HepG2 (cell line): ENCODE measurements at regions not wholly inside any gene's neighbourhood (a gene's known extent, or its start where the extent isn't known, plus 50 kb on each side); places are given as distances from the start of the nearest gene placed in this dataset.

Experiments
- ATAC-seq: fragments of 200-7000 bp; cut with Tn5 transposase; 3 replicates; pipeline ENCODE4 v1.9.1; 2020; ENCODE audit warnings: mild to moderate bottlenecking, moderate library complexity
- BruUV-seq: library from RNA; stranded (reverse); fragments of 400-500 nt; replicated peaks from 2 replicates; lab custom pipeline; 2021; lab: Mats Ljungman, UMichigan
- CTCF ChIA-PET: fragments of 300-600 bp; formaldehyde crosslinking; extraction: SDS; loops from one replicate; lab custom pipeline; 2021; ENCODE audit warnings: low total read pairs, inconsistent platforms, low intra/inter-chr PET ratio; lab: Yijun Ruan, JAX
- POLR2A ChIA-PET: fragments of 350-600 bp; sonication (Branson Sonifier 250); formaldehyde crosslinking; loops from one replicate; lab custom pipeline; 2020; ENCODE audit warnings: antibody characterized with exemption, inconsistent platforms; lab: Yijun Ruan, JAX
- DNase-seq: peaks from one replicate; pipeline ENCODE4 v3.0.0-alpha.2; 2015; ENCODE audit warnings: low spot score
- FAIRE-seq: peaks from 3 replicates; lab custom pipeline; 2011; peaks lifted over from hg19 to GRCh38; lab: Jason Lieb, UNC
- H2AFZ ChIP-seq: one replicate; pipeline ENCODE4 v1.6.1; 2011; ENCODE audit warnings: low read length, inconsistent platforms
- H3K27ac ChIP-seq: fragments of 300-600 bp; 3 replicates; pipeline ENCODE4 v1.8.0; 2011; ENCODE audit warnings: mixed run types, mild to moderate bottlenecking, mixed read lengths, low read length, inconsistent platforms; ENCODE audit not compliant: insufficient read depth; ENCODE audit errors: extremely low read length
- H3K27me3 ChIP-seq, 2 experiments: fragments of 200-600 bp in 1 of 2; 2 replicates in 1 of 2; 3 replicates in 1 of 2; pipeline versions ENCODE4 v1.6.0 to v1.8.0; 2011; ENCODE audit warnings: low read length in 2 of 2, mild to moderate bottlenecking in 2 of 2, moderate library complexity in 2 of 2, inconsistent platforms in 1 of 2; ENCODE audit not compliant: insufficient read depth in 2 of 2, control insufficient read depth in 1 of 2
- H3K36me3 ChIP-seq, 2 experiments: fragments of 200-600 bp in 1 of 2; replicated peaks in 1 of 2; 2 replicates in 1 of 2; 3 replicates in 1 of 2; pipeline versions ENCODE4 v1.5.1 to v1.8.0; 2011; ENCODE audit warnings: low read length in 2 of 2, inconsistent platforms in 1 of 2; ENCODE audit not compliant: insufficient read depth in 2 of 2, control insufficient read depth in 1 of 2
- H3K4me1 ChIP-seq: 2 replicates; pipeline ENCODE4 v1.5.1; 2012; ENCODE audit warnings: low read length, inconsistent platforms; ENCODE audit not compliant: insufficient read depth
- H3K4me2 ChIP-seq: 2 replicates; pipeline ENCODE4 v1.6.0; 2011; ENCODE audit warnings: low read depth, low read length, inconsistent platforms
- H3K4me3 ChIP-seq, 3 experiments: fragments of 200-600 bp in 1 of 3; sonication (generic), shearing (Covaris generic) in 1 of 3; replicated peaks in 1 of 3; 2 replicates each; pipeline ENCODE4 v1.5.1; 2011 to 2016; ENCODE audit warnings: low read length in 3 of 3, inconsistent platforms in 2 of 3, low read depth in 2 of 3, mild to moderate bottlenecking in 2 of 3, control low read depth in 1 of 3, mixed read lengths in 1 of 3; ENCODE audit not compliant: insufficient read depth in 1 of 3
- H3K79me2 ChIP-seq: one replicate; pipeline ENCODE4 v1.6.1; 2011; ENCODE audit warnings: low read length, inconsistent platforms; ENCODE audit not compliant: insufficient read depth
- H3K9ac ChIP-seq: 2 replicates; pipeline ENCODE4 v1.6.0; 2011; ENCODE audit warnings: mild to moderate bottlenecking, low read depth, low read length, inconsistent platforms; ENCODE audit not compliant: insufficient read depth
- H3K9me3 ChIP-seq: 2 replicates; pipeline ENCODE4 v1.5.1; 2012; ENCODE audit warnings: mild to moderate bottlenecking, low read length
- H4K20me1 ChIP-seq: 2 replicates; pipeline ENCODE4 v1.6.0; 2011; ENCODE audit warnings: inconsistent platforms, mild to moderate bottlenecking, low read length, moderate library complexity; ENCODE audit not compliant: insufficient read depth
- HNRNPK ChIP-seq: fragments of 200-400 bp; formaldehyde crosslinking; IDR thresholded peaks from 2 replicates; pipeline ENCODE4 v1.6.1; 2018; ENCODE audit warnings: low read length, low read depth, moderate library complexity, mild to moderate bottlenecking; ENCODE audit not compliant: poor library complexity, severe bottlenecking
- IRF9 ChIP-seq: sonication (generic); formaldehyde crosslinking; IDR thresholded peaks from 2 replicates; pipeline ENCODE4 v1.8.0; 2022; ENCODE audit warnings: missing genetic modification reagents, mild to moderate bottlenecking, borderline replicate concordance
- PRDM10 ChIP-seq: sonication (generic); formaldehyde crosslinking; IDR thresholded peaks from 2 replicates; pipeline ENCODE4 v1.4.0; 2020; ENCODE audit warnings: low read depth, missing genetic modification reagents
- XBP1 ChIP-seq: sonication (generic); formaldehyde crosslinking; IDR thresholded peaks from 2 replicates; pipeline ENCODE4 v1.5.0; 2020; ENCODE audit warnings: missing genetic modification reagents
- ZFP36L2 ChIP-seq: sonication (generic); formaldehyde crosslinking; IDR thresholded peaks from 2 replicates; pipeline ENCODE4 v1.4.0; 2020; ENCODE audit warnings: missing genetic modification reagents
- ZNF17 ChIP-seq: sonication (generic); formaldehyde crosslinking; IDR thresholded peaks from 2 replicates; pipeline ENCODE4 v1.5.0; 2020; ENCODE audit warnings: mild to moderate bottlenecking, missing genetic modification reagents
- ZNF772 ChIP-seq: sonication (generic); formaldehyde crosslinking; IDR thresholded peaks from 2 replicates; pipeline ENCODE4 v1.5.0; 2020; ENCODE audit warnings: mild to moderate bottlenecking, missing genetic modification reagents
- whole genome bisulfite sequencing: methylation state at CpG from one replicate; pipeline ENCODE4 v1.1.6; 2017; ENCODE audit warnings: low lambda C conversion rate; 5-methylcytosine and 5-hydroxymethylcytosine counted together
- in situ Hi-C: cut with HindIII; loops from 2 replicates; pipeline ENCODE4 v1.10.0; 2017; ENCODE audit warnings: low pct_unique_long_range_greater_than_20kb; ENCODE audit not compliant: extremely low pct_ligation_motif_present
- intact Hi-C: fragments of 100-400 bp; cut with micrococcal nuclease; formaldehyde crosslinking; loops from one replicate; pipeline ENCODE4 v1.10.0; 2022; ENCODE audit not compliant: unreplicated experiment

DNA sequence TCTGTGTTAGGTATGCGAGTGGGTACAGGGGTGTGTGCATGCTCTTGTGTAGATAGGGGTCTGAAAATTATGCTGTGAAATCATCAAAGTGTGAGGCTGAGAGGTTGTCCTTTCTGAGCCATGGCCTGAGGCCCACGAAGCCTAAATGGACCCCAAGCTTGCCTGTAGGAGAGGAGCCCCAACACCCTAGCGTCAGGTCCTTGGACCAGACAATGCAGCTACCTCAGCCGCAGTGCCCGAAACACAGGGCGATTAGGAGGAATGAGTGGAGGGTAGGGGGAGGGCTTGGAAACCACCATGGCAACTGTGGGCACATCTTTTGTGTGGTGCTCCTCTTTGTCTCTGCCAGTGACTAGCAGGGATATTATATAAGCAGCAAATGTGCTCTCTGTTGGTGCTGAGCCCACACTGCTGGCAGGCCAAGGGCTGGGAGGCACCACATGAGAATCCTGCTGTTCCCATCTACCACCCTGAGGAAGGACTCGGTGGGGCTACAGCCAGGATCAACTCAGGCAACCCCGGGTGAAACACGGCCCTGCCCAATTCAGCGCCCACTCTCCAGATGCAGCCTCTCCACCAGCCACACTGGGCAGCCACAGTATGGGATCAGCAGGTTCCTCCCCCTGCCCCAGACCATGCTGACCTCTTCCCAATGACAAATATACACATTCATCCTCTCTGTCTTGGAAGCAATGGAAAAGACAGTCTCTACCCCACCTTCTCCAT, 84.6 kb upstream of the FSTL4 start:
- H3K27ac ChIP-seq: no peak overlapping the region
- ATAC-seq (no peak), DNase-seq (no peak), FAIRE-seq (no peak)
- no peaks in the 10 kb centered on the region for H4K20me1 ChIP-seq
- POLR2A ChIA-PET: no interaction called here
- H3K4me2 ChIP-seq: no peak overlapping the region
- H2AFZ ChIP-seq: no peak overlapping the region
- H3K4me3 ChIP-seq: no peak overlapping the region
- no peaks in the 10 kb centered on the region for H3K79me2 ChIP-seq
- H3K36me3 ChIP-seq: no peaks in the 10 kb centered on the region
- H3K27me3 ChIP-seq: peaks cover 0 to 4% of the 10 kb centered on the region in 2 experiments; a peak in 2 of 5 replicates
- BruUV-seq: no TSS peak
- H3K4me1 ChIP-seq: no peaks in the 10 kb centered on the region
- no peak for TF ChIP-seq HNRNPK
- no peak for TF ChIP-seq ZFP36L2 (CRISPR knock-in tag)
- TF ChIP-seq ZNF17 (CRISPR knock-in tag): no peak
- no peak for TF ChIP-seq ZNF772 (CRISPR knock-in tag)
- TF ChIP-seq PRDM10: no peak
- no peak for TF ChIP-seq IRF9 (CRISPR knock-in tag)
- no peak for TF ChIP-seq XBP1 (CRISPR knock-in tag)
- intact Hi-C loops: no loop called here
- no peak overlapping the region for H3K9ac ChIP-seq
- in situ Hi-C loops: no loop called here
- no peaks in the 10 kb centered on the region for H3K9me3 ChIP-seq
- CTCF ChIA-PET: no interaction called here
- WGBS: 56% methylated on average over 6 of the region's 10 CpGs
